K562 (cell line): ENCODE measurements at regions not wholly inside any gene's neighbourhood (a gene's known extent, or its start where the extent isn't known, plus 50 kb on each side); places are given as distances from the start of the nearest gene placed in this dataset.

Source experiments
- ATAC-seq: fragments of 200-7000 bp; cut with Tn5 transposase; 3 replicates; pipeline ENCODE4 v1.9.1; 2020; ENCODE audit warnings: moderate library complexity
- BruUV-seq: library from RNA; stranded (reverse); fragments of 400-500 nt; replicated peaks from 2 replicates; lab custom pipeline; 2021; lab: Mats Ljungman, UMichigan
- CTCF ChIA-PET: fragments of 300-600 bp; formaldehyde crosslinking; extraction: SDS; loops from one replicate; lab custom pipeline; 2021; ENCODE audit warnings: low intra/inter-chr PET ratio; lab: Yijun Ruan, JAX
- POLR2A ChIA-PET: fragments of 300-600, 350-650 bp; sonication (Branson Sonifier 250); formaldehyde crosslinking; extraction: SDS; loops from one replicate; lab custom pipeline; 2021; ENCODE audit warnings: antibody characterized with exemption, inconsistent platforms; lab: Yijun Ruan, JAX
- DNase-seq, 4 experiments: peaks; one replicate each; pipeline versions ENCODE4 v3.0.0 to v3.0.0-alpha.2; 2011 to 2018; ENCODE audit warnings: low spot score in 3 of 4, mixed read lengths in 3 of 4; ENCODE audit errors: extremely low read depth in 1 of 4
- FAIRE-seq: peaks from 2 replicates; lab custom pipeline; 2011; peaks lifted over from hg19 to GRCh38; lab: Jason Lieb, UNC
- H2AFZ ChIP-seq: 2 replicates; pipeline ENCODE4 v1.6.0; 2011; ENCODE audit warnings: low read depth, low read length, control low read depth, inconsistent platforms
- H3K27ac ChIP-seq: fragments of 200-600 bp; 3 replicates; pipeline ENCODE4 v1.8.0; 2011; ENCODE audit warnings: low read depth, mild to moderate bottlenecking, control low read depth, inconsistent platforms, low read length, moderate library complexity, mixed read lengths; ENCODE audit errors: extremely low read depth
- H3K27me3 ChIP-seq, 2 experiments: fragments of 300-600 bp in 1 of 2; 2 replicates in 1 of 2; 3 replicates in 1 of 2; pipeline versions ENCODE4 v1.6.0 to v1.8.0; 2011; ENCODE audit warnings: inconsistent platforms in 2 of 2, low read length in 2 of 2, mild to moderate bottlenecking in 1 of 2, mixed read lengths in 1 of 2, moderate library complexity in 1 of 2; ENCODE audit not compliant: control insufficient read depth in 2 of 2, insufficient read depth in 2 of 2
- H3K36me3 ChIP-seq: fragments of 300-600 bp; 3 replicates; pipeline ENCODE4 v1.8.0; 2011; ENCODE audit warnings: mild to moderate bottlenecking, low read length, inconsistent platforms; ENCODE audit not compliant: control insufficient read depth, insufficient read depth
- H3K4me1 ChIP-seq, 2 experiments: fragments of 200-600 bp in 1 of 2; replicated peaks in 1 of 2; 2 replicates in 1 of 2; 3 replicates in 1 of 2; pipeline versions ENCODE4 v1.5.1 to v1.8.0; 2011; ENCODE audit warnings: inconsistent platforms in 2 of 2, low read length in 2 of 2, mild to moderate bottlenecking in 1 of 2, mixed read lengths in 1 of 2, moderate library complexity in 1 of 2; ENCODE audit not compliant: control insufficient read depth in 2 of 2, insufficient read depth in 2 of 2
- H3K4me2 ChIP-seq: 2 replicates; pipeline ENCODE4 v1.6.1; 2011; ENCODE audit warnings: low read length, control low read depth, inconsistent platforms, mixed read lengths; ENCODE audit not compliant: insufficient read depth
- H3K4me3 ChIP-seq: fragments of 200-600 bp; sonication (generic), shearing (Covaris generic); 2 replicates; pipeline ENCODE4 v1.5.1; 2016; ENCODE audit warnings: control low read depth, inconsistent platforms
- H3K79me2 ChIP-seq: fragments of 200-600 bp; 3 replicates; pipeline ENCODE4 v1.8.0; 2011; ENCODE audit warnings: low read length, inconsistent platforms; ENCODE audit not compliant: control insufficient read depth, insufficient read depth
- H3K9ac ChIP-seq, 2 experiments: 2 replicates each; pipeline versions ENCODE4 v1.6.0 to v1.6.1; 2011; ENCODE audit warnings: low read depth in 2 of 2, low read length in 2 of 2, control low read depth in 1 of 2, inconsistent platforms in 1 of 2, mild to moderate bottlenecking in 1 of 2, mixed read lengths in 1 of 2; ENCODE audit not compliant: insufficient read depth in 1 of 2
- H3K9me1 ChIP-seq: one replicate; pipeline ENCODE4 v1.6.0; 2011; ENCODE audit warnings: inconsistent platforms, mild to moderate bottlenecking, low read length, moderate library complexity; ENCODE audit not compliant: control insufficient read depth, insufficient read depth
- H3K9me3 ChIP-seq: replicated peaks from 2 replicates; pipeline ENCODE4 v1.5.1; 2011; ENCODE audit warnings: low read depth, low read length, inconsistent platforms; ENCODE audit not compliant: control insufficient read depth, insufficient read depth
- H4K20me1 ChIP-seq: replicated peaks from 2 replicates; pipeline ENCODE4 v1.6.1; 2011; ENCODE audit warnings: low read length, inconsistent platforms, mixed read lengths; ENCODE audit not compliant: control insufficient read depth, insufficient read depth
- BDP1 ChIP-seq: IDR thresholded peaks from 3 replicates; pipeline ENCODE4 v1.6.1; 2011; ENCODE audit not compliant: insufficient read length, insufficient read depth
- CREB1 ChIP-seq, 2 experiments: sonication (generic) in 1 of 2; formaldehyde crosslinking in 1 of 2; IDR thresholded peaks; 2 replicates each; pipeline versions ENCODE4 v1.6.1 to v1.8.0; 2012 to 2022; ENCODE audit warnings: inconsistent platforms in 1 of 2, mild to moderate bottlenecking in 1 of 2, missing genetic modification reagents in 1 of 2, moderate library complexity in 1 of 2
- SFPQ ChIP-seq: fragments of 200-400 bp; formaldehyde crosslinking; IDR thresholded peaks from 2 replicates; pipeline ENCODE4 v1.6.1; 2017; ENCODE audit warnings: mild to moderate bottlenecking, low read depth, low read length, moderate library complexity
- ZBTB33 ChIP-seq: sonication (generic); formaldehyde crosslinking; IDR thresholded peaks from 2 replicates; pipeline ENCODE4 v1.8.1; 2023; ENCODE audit warnings: mild to moderate bottlenecking, missing genetic modification reagents
- ZNF449 ChIP-seq: fragments of 250-450 bp; sonication (Bioruptor Pico); IDR thresholded peaks from 2 replicates; pipeline ENCODE4 v1.8.0; 2022; ENCODE audit warnings: moderate library complexity, mild to moderate bottlenecking, inconsistent platforms
- ZNF778 ChIP-seq: fragments of 450-650 bp; formaldehyde crosslinking; IDR thresholded peaks from 2 replicates; pipeline ENCODE4 v1.4.0; 2020; ENCODE audit warnings: mild to moderate bottlenecking, moderate library complexity
- WGBS: fragments of 100-300 bp; shearing (Covaris generic); methylation state at CpG from one replicate; pipeline ENCODE4 v1.1.6; 2016; ENCODE audit warnings: low coverage, mixed read lengths; ENCODE audit not compliant: insufficient coverage; ENCODE audit errors: missing lambda C conversion rate; 5-methylcytosine and 5-hydroxymethylcytosine counted together
- in situ Hi-C: fragments of 300-500 bp; cut with MboI; formaldehyde crosslinking; loops from 4 replicates; pipeline ENCODE4 v1.15.0; 2018; ENCODE audit warnings: inconsistent platforms, mixed read lengths
- intact Hi-C: fragments of 100-400 bp; cut with micrococcal nuclease; formaldehyde crosslinking; loops from 2 replicates; pipeline ENCODE4 v1.14.2; 2022

- ATAC-seq (no peak), DNase-seq (no peak), FAIRE-seq (no peak)
- no peaks in the 10 kb centered on the region for H3K79me2 ChIP-seq
- H3K4me2 ChIP-seq: no peak overlapping the region
- H3K4me3 ChIP-seq: no peak overlapping the region
- no peaks in the 10 kb centered on the region for H4K20me1 ChIP-seq
- CTCF ChIA-PET: no interaction called here
- no peaks in the 10 kb centered on the region for H3K9me3 ChIP-seq
- H3K9ac ChIP-seq: no peak overlapping the region
- intact Hi-C loops (no loop called here), in situ Hi-C loops (no loop called here)
- POLR2A ChIA-PET: no interaction called here
- H3K36me3 ChIP-seq: no peaks in the 10 kb centered on the region
- H3K27ac ChIP-seq: no peak overlapping the region
- 0% methylated on average over 3 of the region's 3 CpGs for WGBS
- no peak for TF ChIP-seq SFPQ
- no peak for TF ChIP-seq ZNF449 (CRISPR knock-in tag)
- no peak for TF ChIP-seq ZBTB33 (CRISPR knock-in tag)
- TF ChIP-seq ZNF778 (CRISPR knock-in tag): no peak
- TF ChIP-seq BDP1: no peak
- no peak for TF ChIP-seq CREB1 (IDR thresholded peaks at IDR 0.05)
- no peak for TF ChIP-seq CREB1 (CRISPR knock-in tag; IDR thresholded peaks at IDR 0.05)
- no peaks in the 10 kb centered on the region for H3K9me1 ChIP-seq
- H2AFZ ChIP-seq: no peak overlapping the region
- no peaks in the 10 kb centered on the region for H3K27me3 ChIP-seq
- no TSS peak for BruUV-seq
- H3K4me1 ChIP-seq: no peaks in the 10 kb centered on the region; a peak in 1 of 5 replicates
Observed at GRCh38 chr10:33521904-33522303, 187.4 kb upstream of the NRP1 start.
